Fibroblast of upper back skin (primary cell): ENCODE measurements at regions not wholly inside any gene's neighbourhood (a gene's known extent, or its start where the extent isn't known, plus 50 kb on each side); places are given as distances from the start of the nearest gene placed in this dataset.

Source experiments
- DNase-seq: peaks from one replicate; pipeline ENCODE4 v3.0.0-alpha.2; 2013

DNA sequence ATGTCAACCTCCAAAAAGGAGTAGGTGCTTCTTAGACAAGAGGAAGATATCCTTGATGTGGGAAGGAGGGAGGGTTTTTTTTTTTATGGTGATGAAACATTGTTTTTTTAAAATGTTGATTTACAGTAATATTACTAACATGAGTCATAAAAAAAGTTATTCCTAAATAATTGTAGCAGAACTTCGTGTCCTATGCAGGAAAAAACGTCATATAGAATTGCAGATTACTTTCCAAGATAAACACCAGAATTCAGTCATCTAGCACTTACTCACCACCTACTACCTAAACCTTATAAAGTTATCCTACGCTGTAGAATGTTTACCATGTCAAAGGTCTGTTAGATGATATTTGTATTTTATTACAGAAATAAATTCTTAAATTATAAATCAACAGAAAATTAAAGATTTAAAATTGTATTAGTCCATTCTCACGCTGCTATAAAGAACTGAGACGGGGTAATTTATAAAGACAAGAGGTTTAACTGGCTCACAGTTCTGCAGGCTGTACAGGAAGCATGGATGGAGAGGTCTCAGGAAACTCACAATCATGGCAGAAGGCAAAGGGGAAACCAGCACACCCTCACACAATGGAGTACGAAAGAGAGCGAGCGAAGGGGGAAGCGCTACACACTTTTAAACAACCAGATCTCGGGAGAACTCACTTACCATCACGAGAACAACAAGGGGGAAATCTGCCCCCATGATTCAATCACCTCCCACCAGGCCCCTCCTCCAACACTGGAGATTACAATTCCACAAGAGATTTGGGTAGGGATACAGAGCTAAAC, 105.2 kb upstream of the NEBL start:
- peak; percentile 48 for DNase-seq

- DNase-seq: no peak
These were observed 102.6 kb upstream of the NEBL start for GRCh38 chr10:20999699-21000098.

DNA sequence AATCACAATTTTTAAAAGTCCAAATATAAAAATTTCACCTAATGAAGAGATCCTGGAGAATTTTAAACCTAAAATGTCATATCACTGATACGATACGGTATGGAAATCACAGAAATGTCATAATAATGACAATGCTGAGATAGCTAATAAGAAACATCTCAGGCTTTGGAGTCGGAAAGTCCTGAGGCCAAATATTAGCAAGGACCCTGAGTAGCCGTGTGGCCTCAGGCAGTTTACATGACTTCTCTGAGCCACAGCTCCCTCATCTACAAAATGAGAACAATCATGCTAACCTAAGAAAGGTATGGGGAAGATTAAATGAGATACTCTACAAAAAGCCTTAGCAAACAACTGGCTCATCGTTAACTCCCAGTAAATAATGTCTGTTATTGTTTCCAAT, 100.9 kb upstream of the NEBL start:
- DNase-seq: no peak

DNA sequence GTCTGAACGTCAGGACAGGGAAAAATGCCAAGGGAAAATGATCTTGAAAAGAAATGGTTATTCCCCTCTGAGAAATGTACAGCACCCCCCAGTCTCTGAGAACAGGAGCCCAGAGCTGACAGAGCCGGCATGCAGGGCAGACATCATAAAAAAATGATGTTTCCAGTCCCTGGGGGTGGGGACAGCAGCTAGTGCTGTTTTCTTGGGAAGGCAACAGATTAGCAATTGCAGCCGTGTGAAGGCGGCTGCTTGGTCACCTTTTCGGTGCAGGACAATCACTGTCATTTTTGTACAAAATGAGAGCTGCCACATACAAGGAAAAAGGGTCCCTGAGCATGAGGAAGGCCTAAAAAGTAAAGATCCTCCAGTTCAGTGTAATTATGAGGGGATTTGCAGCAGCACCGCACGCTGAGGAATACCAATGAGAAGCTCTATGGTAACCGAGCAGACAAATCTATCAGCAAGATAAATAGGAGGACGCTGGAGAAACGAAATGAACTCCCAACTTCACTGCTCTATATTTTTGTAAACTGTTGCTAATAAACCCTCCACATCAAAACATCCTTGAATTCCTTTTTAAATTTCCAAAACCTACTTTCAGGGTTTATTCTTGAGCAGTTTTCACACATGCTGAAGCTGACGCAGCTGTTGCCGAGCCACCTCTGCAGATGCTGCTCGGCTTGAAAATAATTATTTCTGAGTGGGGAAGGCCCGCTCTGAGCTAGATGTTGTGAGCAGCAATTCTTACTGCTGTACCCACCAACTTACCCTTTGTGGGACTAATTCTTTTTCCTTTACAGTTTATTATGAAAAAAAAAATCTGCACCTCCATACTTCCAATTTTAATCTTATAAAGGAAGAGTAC, 98.2 kb upstream of the NEBL start:
- no peak for DNase-seq

GRCh38 chr10:20993830-20994527, 96.9 kb upstream of the NEBL start:
- DNase-seq: peak; percentile 24

GRCh38 chr10:20993389-20993788, 96.3 kb upstream of the NEBL start:
- DNase-seq: peak; percentile 35

GRCh38 chr10:20991526-20991925, 94.4 kb upstream of the NEBL start:
- DNase-seq: no peak

GRCh38 chr10:20990604-20991003, 93.5 kb upstream of the NEBL start:
- peak; percentile 59 for DNase-seq

DNA sequence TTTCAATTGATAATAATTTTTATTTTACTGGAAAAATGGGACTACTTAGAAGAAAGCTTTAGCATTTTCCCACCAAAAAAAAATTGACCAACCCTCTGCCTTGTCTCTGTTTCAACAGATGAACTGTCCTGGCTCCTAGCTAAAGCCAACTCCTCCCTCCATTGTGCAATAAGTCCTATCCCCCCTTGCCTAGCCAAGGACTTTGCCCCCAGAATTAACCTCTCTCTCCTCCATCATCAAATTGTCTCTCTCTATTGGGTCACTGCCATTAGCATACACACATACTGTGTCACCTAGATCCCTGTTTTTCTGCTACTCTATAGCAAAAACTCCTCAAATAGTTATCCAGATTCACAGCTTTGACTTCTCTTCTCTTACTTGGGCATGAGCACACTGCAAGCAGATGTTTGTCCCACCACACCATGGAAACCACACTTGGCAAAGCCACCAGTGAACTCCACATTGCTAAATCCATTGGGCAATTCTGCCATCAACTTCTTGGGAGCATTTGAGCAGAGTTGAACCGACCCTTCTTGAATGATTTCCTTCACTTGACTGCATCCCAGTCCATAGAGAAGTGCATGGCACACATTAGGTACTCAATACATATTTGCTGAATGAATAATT, 91.4 kb upstream of the NEBL start:
- no peak for DNase-seq

GRCh38 chr10:20986049-20986448, 88.9 kb upstream of the NEBL start:
- no peak for DNase-seq

GRCh38 chr10:20984662-20985061, 87.6 kb upstream of the NEBL start:
- DNase-seq: no peak

DNA sequence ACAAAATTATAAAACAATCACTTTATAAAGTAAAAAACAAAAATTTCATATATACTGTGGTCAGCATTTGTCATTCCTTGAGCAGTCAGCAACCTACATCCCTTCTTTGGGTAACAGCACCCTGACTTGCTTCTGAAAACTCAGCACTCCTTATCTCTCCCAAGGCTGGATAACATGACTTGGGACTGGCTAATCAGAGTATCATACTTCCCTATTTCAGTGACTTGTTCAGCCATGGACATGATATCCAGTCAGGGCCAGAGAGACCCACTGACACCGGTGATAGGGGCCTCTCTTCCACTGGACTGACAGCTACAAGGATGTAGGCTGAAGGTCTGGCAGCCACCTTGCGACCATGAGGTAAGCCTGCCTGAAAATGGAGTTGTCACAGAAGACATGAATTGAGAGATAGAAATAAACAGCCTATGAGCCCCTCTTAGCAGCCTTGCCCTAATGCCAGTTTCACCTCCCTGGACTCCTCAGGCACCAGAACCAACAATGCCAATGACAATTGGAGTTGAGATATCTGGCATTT, 84.4 kb upstream of the NEBL start:
- DNase-seq: no peak

DNA sequence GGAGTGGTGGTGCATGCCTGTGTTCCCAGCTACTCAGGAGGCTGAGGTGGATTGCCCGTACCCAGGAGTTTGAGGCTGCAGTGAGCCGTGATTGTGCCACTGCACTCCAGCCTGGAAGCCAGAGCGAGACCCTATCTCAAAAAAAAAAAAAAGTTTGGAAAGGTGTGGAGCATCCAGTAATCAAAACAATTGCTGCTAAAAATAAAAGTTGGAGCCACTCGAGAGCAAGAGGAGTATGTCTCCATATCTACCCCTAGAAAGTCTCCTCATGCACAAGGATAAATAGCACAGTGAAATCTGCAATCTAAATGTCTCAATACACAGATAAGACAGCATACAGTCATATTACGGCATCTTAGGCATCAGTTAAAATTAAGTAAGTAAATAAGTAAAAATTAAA, 81.5 kb upstream of the NEBL start:
- no peak for DNase-seq

DNA sequence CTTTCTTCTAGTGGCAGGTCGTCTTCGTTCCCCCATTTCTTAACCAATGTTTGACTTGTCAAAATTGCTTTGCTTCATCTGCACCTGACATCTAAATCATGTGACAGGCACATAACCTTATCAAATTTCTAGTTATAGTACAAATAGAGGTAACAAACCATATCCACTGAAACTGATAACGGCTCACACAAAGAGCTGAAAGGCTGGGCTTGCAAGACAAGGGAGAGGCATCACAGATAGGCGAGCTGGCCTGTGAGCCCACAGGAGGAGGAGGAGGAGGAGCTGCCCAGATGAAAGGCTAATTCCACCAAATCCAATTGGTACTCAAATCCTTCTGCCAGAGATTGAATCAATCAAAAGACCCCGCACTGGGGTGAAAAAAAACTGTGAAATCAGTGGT, 80.2 kb upstream of the NEBL start:
- DNase-seq: no peak

DNA sequence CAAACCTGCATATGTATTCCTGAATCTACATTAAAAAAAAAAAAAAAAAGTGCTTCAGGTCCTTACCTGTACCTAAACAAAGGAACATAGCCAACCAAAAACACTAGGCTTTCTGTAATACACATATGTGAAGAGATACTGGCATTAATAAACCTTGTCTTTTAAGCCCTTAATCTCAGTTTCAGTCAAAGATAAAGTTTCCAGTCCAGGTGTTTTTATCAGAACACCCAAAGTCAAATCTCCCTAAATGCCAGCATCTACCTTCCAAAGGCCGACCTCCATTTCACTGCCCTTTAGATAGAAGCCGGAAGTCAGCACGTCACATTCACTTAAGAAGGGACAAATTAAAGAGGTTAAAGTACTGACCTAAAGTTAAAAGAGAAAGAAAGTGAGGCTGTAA, 79.8 kb upstream of the NEBL start:
- no peak for DNase-seq

- DNase-seq: no peak
These were observed 79.3 kb upstream of the NEBL start for GRCh38 chr10:20976390-20976789.

GRCh38 chr10:20975236-20975635, 78.1 kb upstream of the NEBL start:
- DNase-seq: no peak

- no peak for DNase-seq
These were observed 75.8 kb upstream of the NEBL start for GRCh38 chr10:20972925-20973324.

DNA sequence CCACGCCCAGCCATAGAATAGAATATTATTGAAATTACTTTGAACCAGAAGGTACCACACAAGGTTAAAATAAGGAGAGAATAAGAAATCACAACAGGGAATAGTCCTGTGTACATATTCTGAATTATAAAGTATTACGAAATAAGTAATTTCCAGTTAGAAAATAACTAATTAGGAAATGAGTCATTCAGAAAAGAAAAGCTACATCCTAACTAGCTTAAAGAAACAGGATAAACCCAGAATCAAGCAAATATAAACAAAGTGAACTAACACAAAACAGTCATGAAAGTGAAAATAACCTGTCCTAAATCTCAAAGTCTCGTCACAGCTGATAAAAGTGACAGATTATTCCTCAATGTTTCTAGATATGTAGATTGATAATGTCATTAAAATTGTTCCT, 74.8 kb upstream of the NEBL start:
- DNase-seq: no peak

GRCh38 chr10:20970708-20971107, 73.6 kb upstream of the NEBL start:
- no peak for DNase-seq

GRCh38 chr10:20970044-20970443, 72.9 kb upstream of the NEBL start:
- peak; percentile 27 for DNase-seq

DNA sequence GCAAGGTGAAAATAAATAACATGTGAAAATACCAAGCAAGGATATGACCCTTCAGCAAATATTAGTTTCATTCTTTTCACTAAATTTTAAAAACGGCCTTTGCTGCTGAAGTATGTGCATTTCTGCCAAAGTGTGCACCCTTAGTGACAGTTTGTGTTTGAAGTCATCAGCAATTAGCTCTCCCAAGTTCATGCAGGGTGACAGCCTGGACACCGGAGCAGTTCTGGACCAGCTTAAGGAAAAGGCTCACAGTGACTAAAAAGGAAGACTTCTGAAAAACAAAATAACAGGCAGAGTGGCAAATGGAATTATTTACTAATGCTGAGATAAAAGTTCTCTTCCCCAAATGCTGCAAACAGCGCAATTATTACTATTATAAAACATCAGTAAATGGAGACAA, 69.3 kb upstream of the NEBL start:
- no peak for DNase-seq
